K562 (cell line): ENCODE measurements at regions not wholly inside any gene's neighbourhood (a gene's known extent, or its start where the extent isn't known, plus 50 kb on each side); places are given as distances from the start of the nearest gene placed in this dataset.
"Not testable (repeated sequence)": the region's sequence is repeated elsewhere in the genome, so short reads cannot be mapped to it uniquely, and the experiment has no call there.

Experiments
- NR2C2 ChIP-seq, 2 experiments: fragments of 200-800 bp in 1 of 2; sonication (Bioruptor generic) in 1 of 2; sonication (generic) in 1 of 2; formaldehyde crosslinking in 1 of 2; IDR thresholded peaks; 2 replicates each; pipeline versions ENCODE4 v1.6.1 to v1.8.0; 2016 to 2022; ENCODE audit warnings: mild to moderate bottlenecking in 1 of 2, missing compliant biosample characterization in 1 of 2, missing genetic modification characterization in 1 of 2, missing genetic modification reagents in 1 of 2
- PTBP1 ChIP-seq: fragments of 200-400 bp; formaldehyde crosslinking; IDR thresholded peaks from 2 replicates; pipeline ENCODE4 v1.6.1; 2017; ENCODE audit warnings: low read depth, low read length
- RCOR1 ChIP-seq, 2 experiments: IDR thresholded peaks; 2 replicates each; pipeline ENCODE4 v1.6.1; 2012; ENCODE audit warnings: low read depth in 2 of 2, low read length in 2 of 2, borderline replicate concordance in 1 of 2, improper control_type of control experiment in 1 of 2

- not testable (repeated sequence) for TF ChIP-seq PTBP1; RCOR1 (IDR thresholded peaks at IDR 0.05; ENCODE audit: borderline replicate concordance in 1 of 2, low read depth in 2 of 2, low read length in 2 of 2); NR2C2 (CRISPR knock-in tag; IDR thresholded peaks at IDR 0.05); NR2C2 (tag; IDR thresholded peaks at IDR 0.05)
Measured at GRCh38 chr4:92028830-92029229, 274.9 kb upstream of the GRID2 start.
